SHP77 treated with DMSO at 0.1 percent for 48 hours (cell line): ENCODE measurements at regions not wholly inside any gene's neighbourhood (a gene's known extent, or its start where the extent isn't known, plus 50 kb on each side); places are given as distances from the start of the nearest gene placed in this dataset.
"Not testable (repeated sequence)": the region's sequence is repeated elsewhere in the genome, so short reads cannot be mapped to it uniquely, and the experiment has no call there.

Source experiments
- DNase-seq: peaks from one replicate; lab custom pipeline; 2025; lab: John Stamatoyannopoulos, UW

DNA sequence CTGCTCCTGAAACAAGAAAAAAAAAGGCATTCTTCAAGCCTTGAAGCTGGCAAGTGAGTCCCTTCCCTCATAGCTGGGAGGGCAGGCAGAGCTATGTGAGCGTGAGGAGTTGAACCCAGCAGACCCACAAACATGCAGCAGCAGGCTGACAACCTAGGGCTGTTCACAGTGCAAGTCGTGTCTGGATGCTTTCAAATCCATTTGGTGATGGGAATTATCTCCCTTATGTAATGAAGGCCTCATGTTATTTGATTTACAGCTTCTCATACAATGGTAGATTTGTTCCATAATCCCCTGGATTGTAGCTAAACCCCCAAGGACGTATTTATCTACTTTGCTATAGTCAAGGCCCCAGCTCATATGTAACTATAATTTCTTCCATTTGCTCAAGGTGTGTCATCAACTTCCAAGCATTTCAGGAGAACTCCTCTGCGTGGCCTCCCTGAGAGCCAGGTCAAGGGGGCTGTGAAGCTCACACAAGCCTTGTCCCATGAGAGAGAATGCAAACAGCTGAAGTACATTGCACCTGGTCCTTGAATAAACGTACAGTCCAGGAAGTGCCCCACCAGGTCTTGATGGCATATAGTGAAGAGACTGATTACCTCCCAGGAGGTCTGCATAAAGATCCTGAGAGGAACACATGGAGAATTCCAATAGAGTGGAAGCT is 124.8 kb upstream of the SLC1A3 start:
- no peak for DNase-seq

DNA sequence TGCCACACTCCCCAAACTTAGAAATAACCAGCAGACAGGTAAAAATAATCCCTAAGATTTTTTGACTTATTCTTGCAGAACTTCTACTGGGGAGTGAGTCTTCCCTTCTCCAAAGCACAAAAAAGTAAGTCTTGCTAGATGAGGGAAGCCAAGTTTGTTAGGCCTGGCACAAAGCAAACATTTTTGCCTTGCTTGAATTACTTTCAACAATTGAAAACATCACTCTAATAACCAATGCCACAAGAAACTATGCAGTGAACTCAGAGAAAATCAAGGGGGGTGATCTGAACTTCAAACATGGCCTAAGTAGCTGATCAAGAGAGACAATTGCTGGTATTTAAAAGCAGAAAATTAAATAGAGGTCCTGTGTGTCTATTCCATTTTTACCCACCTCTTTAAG is 123.6 kb upstream of the SLC1A3 start:
- no peak for DNase-seq

DNA sequence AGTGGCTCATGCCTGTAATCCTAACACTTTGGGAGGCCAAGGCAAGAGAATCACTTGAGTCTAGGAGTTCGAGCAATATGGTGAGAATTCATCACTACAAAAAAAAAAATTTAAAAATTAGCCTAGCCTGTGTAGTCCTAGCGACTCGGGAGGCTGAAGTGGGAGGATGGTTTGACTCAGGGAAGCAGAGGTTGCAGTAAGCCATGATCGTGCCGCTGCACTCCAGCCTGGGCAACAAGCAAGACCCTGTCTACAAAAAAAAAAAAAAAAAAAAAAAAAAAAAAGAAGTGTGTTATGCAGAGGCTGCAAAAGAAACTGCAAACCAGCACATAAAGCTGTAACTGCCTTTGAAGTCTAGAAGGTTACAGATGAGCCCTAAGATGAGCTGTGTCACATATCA is 116.9 kb upstream of the SLC1A3 start:
- DNase-seq = no peak

GRCh38 chr5:36491856-36492255 is 114.5 kb upstream of the SLC1A3 start:
- DNase-seq = no peak

DNA sequence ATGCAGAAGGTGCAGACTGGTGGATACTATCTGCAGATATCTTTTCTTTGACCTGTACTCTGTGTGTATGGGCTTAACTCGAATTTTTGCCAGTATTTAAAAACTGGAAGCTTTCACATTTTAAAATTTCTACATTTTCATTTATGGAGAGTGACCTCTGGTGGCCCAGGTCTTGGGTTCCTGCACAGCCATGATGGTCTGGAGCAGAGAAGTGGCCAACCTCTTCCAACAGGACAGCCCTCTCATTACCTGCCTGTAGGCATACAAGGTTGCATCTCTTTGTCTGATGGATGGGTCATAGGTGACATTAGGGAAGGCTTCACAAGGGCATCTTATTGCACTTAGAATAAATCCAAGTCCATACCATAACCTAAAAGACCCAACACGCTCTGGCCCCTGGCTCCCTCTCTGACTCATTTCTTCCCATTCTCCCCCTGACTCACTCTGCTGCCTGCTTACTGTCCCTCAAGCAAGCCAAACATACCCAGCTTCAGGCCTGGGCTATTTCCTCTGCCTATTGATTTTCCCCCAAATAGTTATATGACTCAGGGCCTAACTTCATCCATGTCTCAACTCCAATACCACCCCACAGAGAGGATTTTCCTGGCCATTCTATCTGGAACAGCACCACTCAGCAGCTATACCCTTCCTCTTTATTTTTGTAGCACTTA is 113.3 kb upstream of the SLC1A3 start:
- DNase-seq = no peak

DNA sequence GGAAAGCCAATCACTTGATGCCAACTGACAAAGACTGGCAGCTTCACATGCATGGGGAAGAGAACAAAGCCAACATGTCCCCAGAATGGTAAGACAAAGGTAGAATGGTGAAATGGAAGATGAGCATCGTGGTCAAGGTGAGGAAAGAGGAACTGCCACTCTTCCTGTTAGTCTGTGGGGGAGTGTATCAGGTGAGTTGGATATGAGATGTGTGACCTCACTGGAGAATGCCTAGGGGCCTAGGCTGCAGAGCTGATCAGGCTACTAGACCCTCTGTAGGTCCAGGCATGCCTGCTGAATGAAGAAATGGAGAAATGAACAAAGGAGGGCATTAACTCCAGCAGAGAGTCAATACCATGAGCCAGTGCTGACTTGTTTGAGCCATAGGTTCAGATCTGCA is 112.4 kb upstream of the SLC1A3 start:
- no peak for DNase-seq

GRCh38 chr5:36494841-36495601 is 111.4 kb upstream of the SLC1A3 start:
- DNase-seq = no peak

DNA sequence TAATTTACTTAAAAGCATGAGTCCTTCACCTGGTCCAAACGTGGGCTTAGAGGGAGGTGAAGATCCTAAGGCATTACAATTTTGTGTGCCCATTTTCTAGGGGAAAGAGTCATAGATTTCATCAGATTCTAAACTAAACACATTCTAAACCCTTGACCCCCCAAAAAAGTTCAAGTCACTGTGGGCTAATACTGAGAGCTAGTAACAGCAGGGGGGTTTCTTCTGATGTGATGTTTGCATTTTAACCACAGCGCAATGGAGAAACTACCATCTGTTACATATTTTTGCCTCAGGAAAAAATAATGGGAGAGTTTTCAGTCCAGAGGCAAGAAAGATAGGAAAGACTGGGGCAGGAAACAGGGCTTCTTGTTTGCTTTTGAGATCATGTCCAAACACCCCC is 110.8 kb upstream of the SLC1A3 start:
- DNase-seq = no peak

DNA sequence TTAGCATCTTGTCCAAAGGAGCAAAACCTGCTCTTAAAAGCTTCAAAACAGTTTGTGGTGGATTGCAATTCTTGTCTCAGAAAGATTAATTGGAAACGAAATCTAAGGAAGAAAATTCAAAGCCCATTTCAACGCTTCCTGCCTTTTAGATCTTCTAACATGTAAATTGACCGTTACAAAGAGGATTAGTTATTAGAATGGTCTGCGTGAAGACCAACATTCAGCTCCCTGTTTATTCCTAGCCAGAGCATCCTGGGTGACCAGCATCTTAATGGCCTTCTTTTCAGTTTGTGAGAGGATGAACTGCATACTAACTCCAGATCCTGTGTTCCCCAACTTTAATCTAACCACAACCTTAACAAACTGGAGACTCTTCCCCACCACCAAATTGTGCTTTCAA is 109.9 kb upstream of the SLC1A3 start:
- no peak for DNase-seq

- no peak for DNase-seq
These were observed 103.8 kb upstream of the SLC1A3 start for GRCh38 chr5:36502608-36503007.

- no peak for DNase-seq
These were observed 101.4 kb upstream of the SLC1A3 start for GRCh38 chr5:36505021-36505420.

DNA sequence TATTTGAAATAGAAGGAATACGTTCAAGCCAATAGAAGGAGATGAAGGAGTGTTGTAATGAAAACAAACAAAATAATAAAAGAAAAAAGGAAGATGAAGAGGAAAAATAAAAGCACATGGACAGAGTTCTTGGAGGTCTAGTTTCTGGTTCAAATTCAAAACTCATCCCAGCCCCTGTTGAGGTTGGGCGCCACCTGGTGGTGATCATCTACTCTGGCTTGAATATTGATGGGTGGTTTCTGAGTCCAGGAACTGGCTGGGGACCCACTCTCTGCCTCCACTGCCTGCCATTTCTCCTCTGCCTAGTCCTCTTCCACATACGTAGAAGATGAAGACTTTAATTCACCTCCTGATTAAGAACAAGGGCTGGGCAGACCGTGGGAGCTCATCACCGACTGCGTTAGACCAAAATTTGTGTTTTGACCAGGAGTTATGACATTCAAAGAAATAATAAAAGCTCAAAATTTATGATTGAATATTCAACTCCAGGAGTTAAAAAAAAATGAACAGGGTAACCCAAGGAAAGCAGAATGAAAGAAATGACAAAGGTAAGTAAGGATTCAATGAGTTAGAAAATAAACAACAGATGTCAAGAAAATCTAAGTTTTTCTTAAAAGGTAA is 99.0 kb upstream of the SLC1A3 start:
- DNase-seq = peak; percentile 30

DNA sequence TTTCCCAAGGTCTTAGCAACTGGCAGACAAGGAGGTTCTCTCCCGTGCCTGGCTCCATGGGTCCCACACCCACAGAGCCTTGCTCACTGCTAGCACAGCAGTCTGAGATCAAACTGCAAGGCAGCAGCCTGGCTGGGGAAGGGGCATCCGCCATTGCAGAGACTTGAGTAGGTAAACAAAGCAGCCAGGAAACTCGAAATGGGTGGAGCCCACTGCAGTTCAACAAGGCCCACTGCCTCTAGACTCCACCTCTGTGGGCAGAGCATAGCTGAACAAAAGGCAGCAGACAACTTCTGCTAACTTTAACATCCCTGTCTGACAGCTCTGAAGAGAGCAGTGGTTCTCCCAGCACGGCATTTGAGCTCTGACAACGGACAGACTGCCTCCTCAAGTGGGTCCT is 98.1 kb upstream of the SLC1A3 start:
- DNase-seq = not testable (repeated sequence)

DNA sequence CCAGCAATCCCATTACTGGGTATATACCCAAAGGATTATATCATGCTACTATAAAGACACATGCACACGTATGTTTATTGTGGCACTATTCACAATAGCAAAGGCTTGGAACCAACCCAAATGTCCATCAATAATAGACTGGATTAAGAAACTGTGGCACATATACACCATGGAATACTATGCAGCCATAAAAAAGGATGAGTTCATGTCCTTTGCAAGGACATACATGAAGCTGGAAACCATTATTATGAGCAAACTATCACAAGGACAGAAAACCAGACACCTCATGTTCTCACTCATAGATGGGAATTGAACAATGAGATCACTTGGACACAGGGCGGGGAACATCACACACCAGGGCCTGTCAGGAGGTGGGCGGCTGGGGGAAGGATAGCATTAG is 92.8 kb upstream of the SLC1A3 start:
- DNase-seq = not testable (repeated sequence)

- DNase-seq = no peak
These were observed 86.5 kb upstream of the SLC1A3 start for GRCh38 chr5:36519881-36520280.

DNA sequence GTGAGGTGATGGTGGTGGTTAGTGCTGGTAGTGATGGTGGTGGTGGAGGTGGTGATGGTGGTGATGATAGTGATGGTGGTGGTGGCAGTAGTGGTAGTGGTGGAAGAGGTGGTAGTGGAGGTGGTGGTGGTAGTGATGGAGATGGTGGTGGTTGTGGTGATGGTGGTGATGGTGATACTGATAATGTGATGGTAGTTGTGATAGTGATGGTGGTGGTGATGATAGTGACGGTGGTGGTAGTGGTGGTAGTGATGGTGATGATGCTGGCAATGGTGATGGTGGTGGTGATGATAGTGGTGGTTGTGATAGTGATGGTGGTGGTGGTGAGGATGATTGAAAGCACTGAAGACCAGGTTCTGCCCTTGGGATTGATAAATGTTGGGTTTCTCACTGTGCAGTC is 85.2 kb upstream of the SLC1A3 start:
- no peak for DNase-seq

DNA sequence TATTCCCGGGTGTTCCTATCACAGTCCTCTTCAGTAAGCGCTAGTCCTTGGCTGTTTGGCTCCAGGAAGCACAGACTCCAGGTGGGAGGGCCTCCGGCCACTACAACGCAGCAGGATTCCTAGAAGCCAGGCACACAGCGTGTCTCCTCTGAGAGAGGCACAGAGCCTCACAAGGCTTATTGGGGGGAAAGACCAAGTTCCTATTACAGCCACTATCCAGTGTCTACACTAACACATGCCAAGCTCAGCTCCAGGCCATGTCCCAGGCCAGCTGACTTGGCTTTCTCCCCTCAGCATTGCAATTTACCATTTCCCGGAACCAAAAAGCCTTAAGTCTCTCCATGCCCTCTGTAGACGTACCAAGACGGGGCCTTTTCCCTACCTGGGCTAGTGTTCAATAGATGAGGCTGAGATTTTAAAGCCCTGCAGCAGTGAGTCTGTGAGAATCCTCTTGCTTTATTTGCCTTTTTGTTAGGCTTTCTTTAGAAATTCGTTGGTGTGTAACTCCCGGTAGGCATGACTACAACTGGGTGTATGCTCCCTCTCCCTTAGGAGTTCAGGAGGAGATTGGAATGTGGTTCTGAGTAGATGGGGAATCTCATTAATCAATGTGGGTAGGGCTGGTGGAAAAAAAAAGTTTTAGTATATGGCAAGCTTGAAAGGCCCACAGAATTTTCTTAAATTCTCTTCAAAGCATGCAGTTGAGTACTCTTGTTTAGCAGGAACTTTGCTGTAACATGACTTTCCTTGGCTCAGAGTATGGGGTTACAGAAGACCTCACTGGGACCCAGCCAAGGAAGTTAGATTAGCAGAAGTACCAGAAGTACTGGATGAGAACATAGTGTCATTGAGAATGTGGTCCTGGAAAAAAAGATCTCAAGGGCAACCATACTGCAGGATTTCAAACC is 84.3 kb upstream of the SLC1A3 start:
- no peak for DNase-seq

DNA sequence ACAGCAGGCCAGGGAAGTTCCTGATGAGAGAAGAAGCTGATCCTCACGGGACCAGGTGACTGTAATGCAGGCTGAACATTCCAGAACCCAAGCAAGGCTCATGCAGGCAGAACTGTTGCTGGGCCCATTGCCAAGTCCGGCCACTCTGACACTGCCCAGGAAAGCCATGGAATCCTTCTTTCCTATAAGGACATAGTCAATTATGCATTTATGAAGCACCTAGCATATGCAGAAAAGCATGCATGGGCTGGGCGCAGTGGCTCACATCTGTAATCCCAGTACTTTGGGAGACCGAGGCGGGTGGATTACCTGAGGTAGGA is 83.7 kb upstream of the SLC1A3 start:
- no peak for DNase-seq

DNA sequence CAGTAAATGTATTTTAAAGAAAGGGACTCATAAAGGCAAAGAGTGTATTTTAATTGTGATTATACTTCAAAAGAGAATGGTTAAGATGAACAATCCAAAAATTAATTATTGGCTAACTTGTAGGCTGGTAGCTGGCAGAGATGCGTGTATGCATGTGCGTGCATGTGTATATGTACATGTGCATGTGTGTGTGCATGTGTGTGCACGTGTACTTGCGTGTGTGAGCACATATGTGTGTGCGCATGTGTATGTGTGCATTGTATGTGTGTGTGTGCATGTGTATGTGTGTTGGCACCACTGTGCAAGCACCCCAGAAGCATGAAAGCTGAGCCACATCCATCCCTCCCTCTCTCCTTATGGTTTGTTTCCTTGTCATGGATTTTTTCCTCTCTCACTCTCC is 83.0 kb upstream of the SLC1A3 start:
- DNase-seq = no peak

DNA sequence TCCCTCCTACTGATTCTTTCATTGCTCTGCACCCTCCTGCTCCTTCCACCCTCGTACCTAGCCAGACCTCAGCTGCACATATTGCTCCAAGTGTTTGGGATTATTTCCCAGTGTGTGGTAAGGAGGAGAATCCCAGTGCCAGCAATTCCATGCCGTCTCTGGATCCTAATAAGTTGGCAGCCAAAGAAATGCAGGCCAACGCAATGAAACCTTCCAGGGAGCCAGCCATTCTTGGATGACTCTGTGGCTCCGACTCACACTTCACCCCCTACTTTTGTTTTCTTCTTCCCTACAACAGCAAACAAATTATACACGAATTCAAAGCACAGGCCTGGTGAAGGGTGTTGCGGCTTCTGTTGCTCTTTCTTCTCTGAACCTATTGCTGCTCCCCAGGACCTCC is 82.5 kb upstream of the SLC1A3 start:
- no peak for DNase-seq

DNA sequence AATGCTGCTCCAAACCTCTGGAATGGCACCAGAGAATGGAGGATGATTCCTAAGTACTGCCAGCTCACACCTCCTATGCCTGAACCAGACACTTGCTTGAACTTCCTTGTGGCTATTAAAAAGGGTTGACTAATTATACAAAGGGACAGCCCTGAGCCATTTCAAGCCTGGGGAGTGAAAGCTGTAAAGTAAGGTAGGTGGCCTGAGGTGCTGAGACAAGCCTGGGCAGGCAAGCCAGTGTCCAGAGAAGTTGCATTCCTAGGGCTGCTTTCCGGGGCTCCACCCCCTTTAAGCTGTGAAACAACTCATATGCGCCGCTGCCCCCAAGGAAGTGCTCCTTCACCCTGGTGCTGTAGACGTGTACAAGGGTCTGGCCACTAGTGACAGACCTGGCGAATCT is 79.9 kb upstream of the SLC1A3 start:
- DNase-seq = no peak

DNA sequence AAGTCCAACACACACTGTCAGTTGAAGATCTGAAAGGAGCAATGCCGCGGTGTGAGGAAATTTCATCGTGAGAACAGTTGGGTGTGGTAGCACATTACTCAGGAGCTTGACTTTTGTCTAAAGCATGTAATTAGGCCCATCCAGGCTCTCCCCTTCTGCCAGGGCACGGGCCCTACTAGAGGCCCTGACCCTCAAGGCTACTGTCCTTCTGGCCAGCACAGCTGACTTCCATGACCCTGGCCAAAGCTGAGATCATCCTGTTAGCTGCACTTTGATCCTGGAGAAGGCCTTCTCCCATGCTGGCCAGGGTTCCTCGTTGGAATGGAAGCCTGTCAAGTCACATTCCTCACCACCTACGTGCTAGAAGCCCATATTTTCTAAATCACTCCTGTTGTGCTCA is 77.8 kb upstream of the SLC1A3 start:
- DNase-seq = no peak
